Astrocyte (in vitro differentiated cells and primary cell): ENCODE measurements at regions not wholly inside any gene's neighbourhood (a gene's known extent, or its start where the extent isn't known, plus 50 kb on each side); places are given as distances from the start of the nearest gene placed in this dataset.

Source experiments
- CTCF ChIP-seq: IDR thresholded peaks from 2 replicates; pipeline ENCODE4 v1.5.1; 2011; ENCODE audit warnings: low read depth, mild to moderate bottlenecking, inconsistent platforms, low read length, moderate library complexity; ENCODE audit not compliant: insufficient read depth
- EZH2 ChIP-seq: IDR thresholded peaks from 2 replicates; pipeline ENCODE4 v1.6.1; 2012; ENCODE audit warnings: mild to moderate bottlenecking, low read length, inconsistent platforms; ENCODE audit not compliant: insufficient read depth

- TF ChIP-seq CTCF (no peak), EZH2 (no peak)
Measured at GRCh38 chr2:53243430-53243829, 524.2 kb upstream of the CHAC2 start.
